LNCaP clone FGC (cell line): ENCODE measurements at regions not wholly inside any gene's neighbourhood (a gene's known extent, or its start where the extent isn't known, plus 50 kb on each side); places are given as distances from the start of the nearest gene placed in this dataset.

Experiments used
- DNase-seq: peaks from one replicate; pipeline ENCODE4 v3.0.0-alpha.2; 2011; ENCODE audit warnings: low read depth
- H3K4me3 ChIP-seq: 2 replicates; pipeline ENCODE4 v1.5.1; 2011; ENCODE audit warnings: mild to moderate bottlenecking, low read depth, low read length, control low read depth
- TF ChIP-seq, protein P1 (sequence below): IDR thresholded peaks from 2 replicates; pipeline ENCODE4 v1.5.1; 2012; ENCODE audit warnings: mild to moderate bottlenecking; ENCODE audit not compliant: control insufficient read depth, insufficient read depth; ENCODE audit errors: extremely low read depth

GRCh38 chr10:43983856-43984271 lies 335.2 kb upstream of the ZNF32 start:
- no peak overlapping the region for H3K4me3 ChIP-seq
- DNase-seq, result no peak
- TF ChIP-seq, protein P1, sequence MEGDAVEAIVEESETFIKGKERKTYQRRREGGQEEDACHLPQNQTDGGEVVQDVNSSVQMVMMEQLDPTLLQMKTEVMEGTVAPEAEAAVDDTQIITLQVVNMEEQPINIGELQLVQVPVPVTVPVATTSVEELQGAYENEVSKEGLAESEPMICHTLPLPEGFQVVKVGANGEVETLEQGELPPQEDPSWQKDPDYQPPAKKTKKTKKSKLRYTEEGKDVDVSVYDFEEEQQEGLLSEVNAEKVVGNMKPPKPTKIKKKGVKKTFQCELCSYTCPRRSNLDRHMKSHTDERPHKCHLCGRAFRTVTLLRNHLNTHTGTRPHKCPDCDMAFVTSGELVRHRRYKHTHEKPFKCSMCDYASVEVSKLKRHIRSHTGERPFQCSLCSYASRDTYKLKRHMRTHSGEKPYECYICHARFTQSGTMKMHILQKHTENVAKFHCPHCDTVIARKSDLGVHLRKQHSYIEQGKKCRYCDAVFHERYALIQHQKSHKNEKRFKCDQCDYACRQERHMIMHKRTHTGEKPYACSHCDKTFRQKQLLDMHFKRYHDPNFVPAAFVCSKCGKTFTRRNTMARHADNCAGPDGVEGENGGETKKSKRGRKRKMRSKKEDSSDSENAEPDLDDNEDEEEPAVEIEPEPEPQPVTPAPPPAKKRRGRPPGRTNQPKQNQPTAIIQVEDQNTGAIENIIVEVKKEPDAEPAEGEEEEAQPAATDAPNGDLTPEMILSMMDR, result no peak

DNA sequence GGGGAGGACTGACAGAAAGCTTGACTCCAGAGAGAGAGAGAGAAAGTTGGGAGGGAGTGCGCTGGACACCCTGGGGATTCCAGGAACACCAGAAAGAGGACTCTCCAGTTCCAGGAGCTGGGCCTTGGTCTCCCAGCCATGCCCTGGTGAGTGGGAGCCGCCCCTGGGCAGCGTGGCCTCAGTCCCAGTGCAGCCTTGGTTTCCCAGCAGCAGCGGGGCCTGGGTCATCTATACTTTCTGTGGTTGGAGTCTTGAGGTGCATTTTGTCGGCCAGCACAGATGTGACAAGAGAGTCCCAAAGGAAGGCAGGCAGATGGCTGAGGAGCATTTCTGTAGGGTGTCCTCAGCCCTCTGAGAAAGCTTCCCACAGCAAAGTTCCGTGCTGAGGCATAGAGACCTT lies 334.7 kb upstream of the ZNF32 start:
- no peak for DNase-seq
- TF ChIP-seq, protein P1, result no peak
- H3K4me3 ChIP-seq, result no peak overlapping the region

GRCh38 chr10:43982250-43982649 lies 333.6 kb upstream of the ZNF32 start:
- H3K4me3 ChIP-seq, result no peak overlapping the region
- no peak for DNase-seq
- TF ChIP-seq, protein P1, result no peak

- no peak for DNase-seq
- H3K4me3 ChIP-seq, result no peak overlapping the region
- TF ChIP-seq, protein P1, result no peak
Observed at GRCh38 chr10:43981696-43982095, 333.0 kb upstream of the ZNF32 start.

GRCh38 chr10:43981232-43981631 lies 332.6 kb upstream of the ZNF32 start:
- H3K4me3 ChIP-seq, result no peak overlapping the region
- DNase-seq, result no peak
- TF ChIP-seq, protein P1, result no peak

DNA sequence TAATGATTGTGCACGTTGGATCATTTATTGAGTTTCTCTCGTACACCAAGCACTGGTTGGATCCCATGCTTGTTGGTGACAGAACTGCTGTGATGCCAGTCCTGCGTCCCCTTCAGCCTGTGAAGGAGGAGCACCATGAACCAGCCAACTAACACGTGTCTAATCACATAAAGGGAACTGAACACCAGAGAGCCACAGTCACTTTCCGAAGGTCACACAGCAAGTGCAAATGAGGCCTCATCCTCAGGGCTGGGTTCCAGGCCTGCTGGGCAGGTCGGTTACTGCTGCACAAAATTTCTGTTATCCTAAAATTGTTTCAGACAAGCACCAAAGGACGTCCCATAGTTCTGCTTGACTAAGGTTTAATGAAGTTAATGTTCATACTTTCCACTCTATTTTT lies 332.0 kb upstream of the ZNF32 start:
- no peak overlapping the region for H3K4me3 ChIP-seq
- TF ChIP-seq, protein P1, result no peak
- no peak for DNase-seq

DNA sequence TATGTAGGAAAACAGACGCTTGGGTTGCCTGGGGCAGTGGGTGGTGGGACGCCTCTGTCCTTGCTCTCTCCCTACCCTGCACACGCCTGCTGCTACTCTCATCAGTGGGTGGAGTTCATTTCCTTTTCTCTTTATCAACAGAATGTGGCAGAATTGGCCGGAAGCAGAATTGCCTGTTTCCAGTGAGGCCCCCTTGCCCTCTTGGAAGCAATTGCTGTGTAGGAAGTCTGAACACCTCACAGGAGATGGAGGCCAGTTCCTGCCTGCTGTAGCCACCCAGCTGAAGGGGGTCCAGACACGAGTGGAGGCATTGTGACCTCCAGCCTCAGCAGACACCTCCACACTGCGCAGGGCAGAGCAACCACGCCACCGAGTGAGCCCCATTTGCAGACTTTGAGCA lies 331.6 kb upstream of the ZNF32 start:
- no peak overlapping the region for H3K4me3 ChIP-seq
- TF ChIP-seq, protein P1, result no peak
- no peak for DNase-seq
